ENCODE measurements at regions not wholly inside any gene's neighbourhood (a gene's known extent, or its start where the extent isn't known, plus 50 kb on each side); places are given as distances from the start of the nearest gene placed in this dataset.

DNA sequence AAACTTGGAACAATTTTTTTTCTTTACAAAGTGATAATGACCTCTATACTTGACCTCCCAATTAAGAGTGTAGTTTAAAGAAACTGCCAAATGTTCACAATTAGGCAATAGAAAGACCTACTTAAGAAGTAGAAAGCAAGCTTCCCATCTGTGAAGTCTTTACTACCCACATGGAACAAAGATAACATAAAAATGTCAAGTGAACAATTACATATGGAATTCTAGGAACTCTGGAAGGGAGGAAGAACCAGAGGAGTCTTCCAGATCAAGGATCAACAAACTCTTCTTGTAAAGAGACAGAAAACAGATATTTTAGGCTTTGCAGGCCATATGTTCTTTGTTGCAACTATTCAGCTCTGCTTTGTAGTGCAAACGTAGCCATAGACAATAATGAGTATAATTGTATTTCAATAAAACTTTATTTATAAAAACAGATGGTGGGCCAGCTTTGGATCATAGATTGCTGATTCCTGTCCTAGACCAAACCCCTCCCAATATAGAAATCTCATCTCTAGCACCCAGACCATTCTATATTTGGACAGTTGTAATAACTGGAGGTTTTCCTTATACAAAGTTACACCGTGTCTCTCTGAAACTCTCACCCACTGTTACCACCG is 68.4 kb upstream of the MAGI3 start:
- TF ChIP-seq, protein P1, sequence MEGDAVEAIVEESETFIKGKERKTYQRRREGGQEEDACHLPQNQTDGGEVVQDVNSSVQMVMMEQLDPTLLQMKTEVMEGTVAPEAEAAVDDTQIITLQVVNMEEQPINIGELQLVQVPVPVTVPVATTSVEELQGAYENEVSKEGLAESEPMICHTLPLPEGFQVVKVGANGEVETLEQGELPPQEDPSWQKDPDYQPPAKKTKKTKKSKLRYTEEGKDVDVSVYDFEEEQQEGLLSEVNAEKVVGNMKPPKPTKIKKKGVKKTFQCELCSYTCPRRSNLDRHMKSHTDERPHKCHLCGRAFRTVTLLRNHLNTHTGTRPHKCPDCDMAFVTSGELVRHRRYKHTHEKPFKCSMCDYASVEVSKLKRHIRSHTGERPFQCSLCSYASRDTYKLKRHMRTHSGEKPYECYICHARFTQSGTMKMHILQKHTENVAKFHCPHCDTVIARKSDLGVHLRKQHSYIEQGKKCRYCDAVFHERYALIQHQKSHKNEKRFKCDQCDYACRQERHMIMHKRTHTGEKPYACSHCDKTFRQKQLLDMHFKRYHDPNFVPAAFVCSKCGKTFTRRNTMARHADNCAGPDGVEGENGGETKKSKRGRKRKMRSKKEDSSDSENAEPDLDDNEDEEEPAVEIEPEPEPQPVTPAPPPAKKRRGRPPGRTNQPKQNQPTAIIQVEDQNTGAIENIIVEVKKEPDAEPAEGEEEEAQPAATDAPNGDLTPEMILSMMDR (conservative IDR thresholded peaks at IDR 0.05 in 1 of 2, IDR thresholded peaks at IDR 0.05 in 1 of 2; ENCODE audit: low read depth in 1 of 2, low read length in 2 of 2): no peak
- TF ChIP-seq EZH2 (IDR thresholded peaks at IDR 0.05; ENCODE audit: low read length, missing control alignments): no peak
